BE2C (cell line): ENCODE measurements at regions not wholly inside any gene's neighbourhood (a gene's known extent, or its start where the extent isn't known, plus 50 kb on each side); places are given as distances from the start of the nearest gene placed in this dataset.
"Not testable (repeated sequence)": the region's sequence is repeated elsewhere in the genome, so short reads cannot be mapped to it uniquely, and the experiment has no call there.

Experiments used
- DNase-seq: peaks from one replicate; pipeline ENCODE4 v3.0.0-alpha.2; 2020
- H3K27me3 ChIP-seq: fragments of 250-450 bp; sonication (Bioruptor Pico); 2 replicates; pipeline ENCODE4 v1.5.1; 2020; ENCODE audit warnings: mild to moderate bottlenecking
- H3K36me3 ChIP-seq: fragments of 250-450 bp; sonication (Bioruptor Pico); 2 replicates; pipeline ENCODE4 v1.5.1; 2020; ENCODE audit warnings: mild to moderate bottlenecking
- H3K4me1 ChIP-seq: fragments of 250-450 bp; sonication (Bioruptor Pico); 2 replicates; pipeline ENCODE4 v1.5.1; 2020
- H3K4me3 ChIP-seq: 2 replicates; pipeline ENCODE4 v1.5.1; 2011; ENCODE audit warnings: low read depth, low read length
- H3K9me3 ChIP-seq: fragments of 250-450 bp; sonication (Bioruptor Pico); 2 replicates; pipeline ENCODE4 v1.5.1; 2020
- TF ChIP-seq, protein P1 (sequence below): IDR thresholded peaks from 2 replicates; pipeline ENCODE4 v1.5.1; 2012; ENCODE audit warnings: mild to moderate bottlenecking, low read depth, low read length

DNA sequence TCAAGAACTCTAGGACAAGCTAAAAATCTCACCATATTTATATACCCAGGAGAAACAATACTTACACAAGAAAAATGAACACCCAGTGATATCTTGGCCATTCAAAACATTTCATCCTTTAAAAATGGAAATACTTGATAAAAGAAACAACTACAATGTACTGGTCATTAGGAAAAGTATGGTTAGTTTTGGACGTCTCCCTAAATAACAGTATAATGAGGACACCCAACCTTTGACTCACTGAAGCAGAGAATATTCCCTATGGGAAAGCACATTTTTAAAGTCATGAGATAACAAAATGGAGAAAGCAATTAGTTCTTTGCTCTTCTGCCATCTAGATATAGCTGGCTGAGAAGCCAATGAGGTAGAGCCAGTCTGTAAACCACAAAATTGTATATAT lies 164.4 kb downstream of the TBX18 start:
- Histone ChIP-seq H3K4me1 (no peaks in the 10 kb centered on the region), H3K36me3 (no peaks in the 10 kb centered on the region), H3K9me3 (no peaks in the 10 kb centered on the region), H3K4me3 (no peak overlapping the region), H3K27me3 (no peaks in the 10 kb centered on the region)
- TF ChIP-seq, protein P1, sequence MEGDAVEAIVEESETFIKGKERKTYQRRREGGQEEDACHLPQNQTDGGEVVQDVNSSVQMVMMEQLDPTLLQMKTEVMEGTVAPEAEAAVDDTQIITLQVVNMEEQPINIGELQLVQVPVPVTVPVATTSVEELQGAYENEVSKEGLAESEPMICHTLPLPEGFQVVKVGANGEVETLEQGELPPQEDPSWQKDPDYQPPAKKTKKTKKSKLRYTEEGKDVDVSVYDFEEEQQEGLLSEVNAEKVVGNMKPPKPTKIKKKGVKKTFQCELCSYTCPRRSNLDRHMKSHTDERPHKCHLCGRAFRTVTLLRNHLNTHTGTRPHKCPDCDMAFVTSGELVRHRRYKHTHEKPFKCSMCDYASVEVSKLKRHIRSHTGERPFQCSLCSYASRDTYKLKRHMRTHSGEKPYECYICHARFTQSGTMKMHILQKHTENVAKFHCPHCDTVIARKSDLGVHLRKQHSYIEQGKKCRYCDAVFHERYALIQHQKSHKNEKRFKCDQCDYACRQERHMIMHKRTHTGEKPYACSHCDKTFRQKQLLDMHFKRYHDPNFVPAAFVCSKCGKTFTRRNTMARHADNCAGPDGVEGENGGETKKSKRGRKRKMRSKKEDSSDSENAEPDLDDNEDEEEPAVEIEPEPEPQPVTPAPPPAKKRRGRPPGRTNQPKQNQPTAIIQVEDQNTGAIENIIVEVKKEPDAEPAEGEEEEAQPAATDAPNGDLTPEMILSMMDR = no peak
- DNase-seq = no peak

DNA sequence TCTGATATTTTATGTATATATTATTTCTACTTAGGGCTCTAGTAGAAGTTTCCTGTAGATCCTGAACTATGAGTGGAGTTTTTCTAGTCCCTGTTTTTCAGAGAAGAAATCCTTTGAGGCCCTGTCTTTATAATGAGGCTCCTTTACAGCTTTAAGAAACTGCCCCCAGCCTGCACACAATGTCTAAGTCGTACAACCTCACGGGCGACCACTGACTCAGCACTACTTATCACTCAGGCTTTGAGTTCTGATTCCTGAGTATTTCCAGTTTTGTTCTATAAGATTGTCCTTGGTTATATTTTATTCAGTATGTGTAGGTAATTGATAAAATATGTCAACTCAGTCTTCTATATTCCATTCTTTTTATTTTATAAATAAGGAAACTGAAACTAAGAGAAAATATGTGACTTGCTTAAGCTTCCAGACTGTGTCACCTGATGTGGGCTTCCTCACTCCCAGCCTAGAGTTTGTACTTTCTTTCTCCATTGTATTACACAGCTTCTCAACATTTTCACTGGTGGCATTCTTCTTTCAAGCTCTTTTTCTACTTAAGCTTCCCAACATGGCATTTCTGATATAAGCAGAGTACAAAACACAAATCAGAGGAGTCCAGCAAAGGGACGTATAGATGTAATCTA lies 167.0 kb downstream of the TBX18 start:
- TF ChIP-seq, protein P1 = no peak
- Histone ChIP-seq H3K36me3 (no peaks in the 10 kb centered on the region), H3K4me1 (no peaks in the 10 kb centered on the region), H3K4me3 (no peak overlapping the region), H3K27me3 (no peaks in the 10 kb centered on the region), H3K9me3 (no peaks in the 10 kb centered on the region)
- DNase-seq = no peak

DNA sequence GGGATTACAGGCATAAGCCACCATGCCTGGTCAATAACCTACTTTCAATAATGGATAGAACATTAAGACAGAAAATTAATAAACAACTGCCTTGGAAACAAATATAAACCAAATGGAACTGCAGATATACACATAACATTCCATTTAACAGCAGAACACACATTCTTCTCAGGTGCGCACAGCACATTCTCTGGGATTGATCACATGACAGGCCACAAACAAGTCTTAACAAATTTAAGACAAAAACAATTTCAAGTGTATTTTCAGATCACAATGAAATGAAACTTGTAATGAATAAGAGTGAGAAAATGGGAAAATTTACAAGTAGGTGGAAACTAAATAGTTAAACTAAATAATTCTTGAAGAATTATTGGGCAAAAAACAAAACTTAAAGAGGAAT lies 167.9 kb downstream of the TBX18 start:
- H3K4me3 ChIP-seq = no peak overlapping the region
- H3K27me3 ChIP-seq = no peaks in the 10 kb centered on the region
- H3K36me3 ChIP-seq = no peaks in the 10 kb centered on the region
- H3K4me1 ChIP-seq = no peaks in the 10 kb centered on the region
- DNase-seq = no peak
- TF ChIP-seq, protein P1 = no peak
- no peaks in the 10 kb centered on the region for H3K9me3 ChIP-seq

DNA sequence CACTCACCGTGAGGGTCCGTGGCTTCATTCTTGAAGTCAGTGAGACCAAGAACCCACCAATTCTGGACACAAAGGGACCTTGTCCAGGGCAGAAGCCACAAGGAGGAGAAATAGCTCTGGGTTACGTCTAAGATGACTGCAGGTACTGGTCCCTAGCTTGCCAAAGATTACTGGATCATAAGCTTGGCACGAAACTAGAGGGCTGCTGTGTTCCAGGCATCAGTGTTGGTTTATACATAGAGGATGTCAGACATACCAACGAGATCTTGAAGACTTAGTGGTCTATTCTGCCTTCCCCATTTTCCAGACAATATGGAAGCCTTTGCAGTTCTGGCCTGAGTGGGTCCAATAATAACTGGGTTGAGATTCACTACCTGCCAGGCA lies 175.7 kb downstream of the TBX18 start:
- H3K9me3 ChIP-seq = no peaks in the 10 kb centered on the region; the same call in 1 of the 2 replicates
- H3K36me3 ChIP-seq = no peaks in the 10 kb centered on the region
- no peak overlapping the region for H3K4me3 ChIP-seq
- TF ChIP-seq, protein P1 = no peak
- DNase-seq = no peak
- no peaks in the 10 kb centered on the region for H3K4me1 ChIP-seq
- H3K27me3 ChIP-seq = no peaks in the 10 kb centered on the region

DNA sequence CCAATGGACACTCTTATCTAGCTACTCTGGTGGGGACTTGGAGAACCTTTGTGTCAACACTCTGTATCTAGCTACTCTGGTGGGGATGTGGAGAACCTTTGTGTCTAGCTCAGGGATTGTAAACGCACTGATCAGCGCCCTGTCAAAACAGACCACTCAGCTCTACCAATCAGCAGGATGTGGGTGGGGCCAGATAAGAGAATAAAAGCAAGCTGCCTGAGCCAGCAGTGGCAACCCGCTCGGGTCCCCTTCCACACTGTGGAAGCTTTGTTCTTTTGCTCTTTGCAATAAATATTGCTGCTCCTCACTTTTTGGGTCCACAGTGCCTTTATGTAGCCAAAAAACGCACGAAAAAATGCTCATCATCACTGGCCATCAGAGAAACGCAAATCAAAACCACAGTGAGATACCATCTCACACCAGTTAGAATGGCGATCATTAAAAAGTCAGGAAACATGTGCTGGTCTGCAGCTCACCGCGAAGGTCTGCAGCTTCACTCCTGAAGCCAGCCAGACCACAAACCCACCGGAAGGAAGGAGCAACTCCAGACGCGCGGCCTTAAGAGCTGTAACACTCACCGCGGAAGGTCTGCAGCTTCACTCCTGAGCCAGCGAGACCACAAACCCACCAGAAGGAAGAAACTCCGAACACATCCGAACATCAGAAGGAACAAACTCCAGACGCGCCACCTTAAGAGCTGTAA lies 176.3 kb downstream of the TBX18 start:
- not testable (repeated sequence) for H3K4me1 ChIP-seq, DNase-seq, H3K9me3 ChIP-seq, H3K36me3 ChIP-seq, H3K27me3 ChIP-seq, H3K4me3 ChIP-seq

DNA sequence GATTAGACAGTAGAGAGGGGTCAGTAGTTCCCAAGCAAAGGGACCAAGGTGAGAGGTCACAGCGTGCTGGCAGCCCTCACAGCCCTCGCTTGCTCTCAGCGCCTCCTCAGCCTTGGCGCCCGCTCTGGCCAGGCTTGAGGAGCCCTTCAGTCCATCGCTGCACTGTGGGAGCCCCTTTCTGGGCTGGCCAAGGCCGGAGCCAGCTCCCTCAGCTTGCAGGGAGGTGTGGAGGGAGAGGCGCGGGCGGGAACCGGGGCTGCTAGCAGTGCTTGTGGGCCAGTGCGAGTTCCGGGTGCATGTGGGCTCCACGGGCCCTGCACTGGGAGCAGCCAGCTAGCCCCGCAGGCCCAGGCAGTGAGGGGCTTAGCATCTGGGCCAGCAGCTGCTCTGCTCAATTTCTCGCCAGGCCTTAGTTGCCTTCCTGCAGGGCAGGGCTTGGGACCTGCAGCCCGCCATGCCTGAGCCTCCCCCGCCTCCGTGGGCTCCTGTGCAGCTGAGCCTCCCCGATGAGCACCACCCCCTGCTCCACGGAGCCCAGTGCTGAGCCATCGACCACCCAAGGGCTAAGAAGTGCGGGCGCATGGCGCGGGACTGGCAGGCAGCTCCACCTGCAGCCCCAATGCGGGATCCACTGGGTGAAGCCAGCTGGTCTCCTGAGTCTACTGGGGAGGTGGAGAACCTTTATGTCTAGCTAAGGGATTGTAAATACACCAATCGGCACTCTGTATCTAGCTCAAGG lies 177.0 kb downstream of the TBX18 start:
- not testable (repeated sequence) for H3K9me3 ChIP-seq, H3K27me3 ChIP-seq, H3K4me3 ChIP-seq, DNase-seq, H3K4me1 ChIP-seq, H3K36me3 ChIP-seq

DNA sequence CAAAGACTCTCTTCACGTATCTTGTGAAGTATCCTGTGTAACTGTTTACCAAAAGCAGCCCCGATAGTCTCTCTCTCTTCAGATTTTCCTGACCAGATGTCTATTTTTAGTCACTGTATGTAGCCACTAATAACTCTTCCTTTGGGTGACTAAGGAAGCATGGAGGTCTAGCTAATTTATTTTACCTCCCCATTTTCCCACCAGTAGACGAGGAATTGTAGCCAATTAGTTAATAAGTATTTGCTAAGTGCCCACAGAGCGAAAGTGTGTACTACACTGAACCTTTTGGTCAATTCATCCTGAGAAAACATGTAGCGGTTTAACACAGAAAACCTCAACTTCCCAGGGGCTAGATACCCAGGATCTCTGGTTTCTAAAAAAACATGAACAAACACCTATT lies 180.6 kb downstream of the TBX18 start:
- H3K4me3 ChIP-seq = no peak overlapping the region
- no peak for DNase-seq
- no peaks in the 10 kb centered on the region; the same call in 1 of the 2 replicates for H3K9me3 ChIP-seq
- no peaks in the 10 kb centered on the region for H3K36me3 ChIP-seq
- TF ChIP-seq, protein P1 = no peak
- H3K4me1 ChIP-seq = no peaks in the 10 kb centered on the region; the same call in 1 of the 2 replicates
- no peaks in the 10 kb centered on the region for H3K27me3 ChIP-seq
